Astrocyte (in vitro differentiated cells and primary cell): ENCODE measurements at regions not wholly inside any gene's neighbourhood (a gene's known extent, or its start where the extent isn't known, plus 50 kb on each side); places are given as distances from the start of the nearest gene placed in this dataset.

Experiments used
- EZH2 ChIP-seq: IDR thresholded peaks from 2 replicates; pipeline ENCODE4 v1.6.1; 2012; ENCODE audit warnings: mild to moderate bottlenecking, low read length, inconsistent platforms; ENCODE audit not compliant: insufficient read depth
- TF ChIP-seq, protein P1 (sequence below): IDR thresholded peaks from 2 replicates; pipeline ENCODE4 v1.5.1; 2011; ENCODE audit warnings: low read depth, mild to moderate bottlenecking, inconsistent platforms, low read length, moderate library complexity; ENCODE audit not compliant: insufficient read depth

DNA sequence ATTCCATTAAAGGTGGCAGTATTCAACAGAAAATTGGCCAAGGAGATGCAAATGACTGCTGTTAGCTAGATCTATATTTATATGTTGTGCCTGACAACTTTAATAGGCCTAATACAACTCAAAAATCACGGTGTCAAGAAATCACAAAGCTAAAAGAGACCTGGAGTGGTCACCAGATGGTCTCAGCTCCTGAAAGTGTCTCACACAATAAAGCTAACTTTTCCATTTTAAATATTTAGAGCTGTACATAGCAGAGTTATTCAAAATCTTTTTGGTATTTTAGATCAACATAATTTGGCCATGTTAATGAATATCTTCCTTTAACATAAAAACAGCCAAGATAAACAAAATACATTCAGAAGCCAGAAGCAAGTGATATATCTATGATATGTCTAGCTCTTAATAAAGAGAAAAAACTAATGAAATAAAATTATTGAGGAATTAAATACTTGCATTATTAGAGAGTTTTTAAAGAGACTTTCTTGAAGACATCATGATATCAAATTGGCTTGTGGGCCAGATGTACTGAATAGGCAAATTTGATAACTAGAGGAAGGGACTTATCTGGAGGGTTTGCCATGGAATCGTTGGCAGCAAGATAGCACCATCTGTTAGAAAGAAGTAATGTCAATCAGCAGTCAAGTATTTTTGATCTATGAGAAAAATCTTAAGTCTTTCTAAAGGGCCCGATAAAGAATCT, 84.9 kb upstream of the SCAF8 start:
- TF ChIP-seq, protein P1, sequence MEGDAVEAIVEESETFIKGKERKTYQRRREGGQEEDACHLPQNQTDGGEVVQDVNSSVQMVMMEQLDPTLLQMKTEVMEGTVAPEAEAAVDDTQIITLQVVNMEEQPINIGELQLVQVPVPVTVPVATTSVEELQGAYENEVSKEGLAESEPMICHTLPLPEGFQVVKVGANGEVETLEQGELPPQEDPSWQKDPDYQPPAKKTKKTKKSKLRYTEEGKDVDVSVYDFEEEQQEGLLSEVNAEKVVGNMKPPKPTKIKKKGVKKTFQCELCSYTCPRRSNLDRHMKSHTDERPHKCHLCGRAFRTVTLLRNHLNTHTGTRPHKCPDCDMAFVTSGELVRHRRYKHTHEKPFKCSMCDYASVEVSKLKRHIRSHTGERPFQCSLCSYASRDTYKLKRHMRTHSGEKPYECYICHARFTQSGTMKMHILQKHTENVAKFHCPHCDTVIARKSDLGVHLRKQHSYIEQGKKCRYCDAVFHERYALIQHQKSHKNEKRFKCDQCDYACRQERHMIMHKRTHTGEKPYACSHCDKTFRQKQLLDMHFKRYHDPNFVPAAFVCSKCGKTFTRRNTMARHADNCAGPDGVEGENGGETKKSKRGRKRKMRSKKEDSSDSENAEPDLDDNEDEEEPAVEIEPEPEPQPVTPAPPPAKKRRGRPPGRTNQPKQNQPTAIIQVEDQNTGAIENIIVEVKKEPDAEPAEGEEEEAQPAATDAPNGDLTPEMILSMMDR: no peak
- no peak for TF ChIP-seq EZH2
